PC-9 (cell line): ENCODE measurements at regions not wholly inside any gene's neighbourhood (a gene's known extent, or its start where the extent isn't known, plus 50 kb on each side); places are given as distances from the start of the nearest gene placed in this dataset.

ENCODE experiments used
- EZH2 ChIP-seq: fragments of 200-600 bp; sonication (generic); IDR thresholded peaks from 2 replicates; pipeline ENCODE4 v1.8.0; 2017; ENCODE audit warnings: antibody characterized with exemption, low read depth
- TF ChIP-seq, protein P1 (sequence below): fragments of 200-600 bp; sonication (generic); conservative IDR thresholded peaks from 2 replicates; pipeline ENCODE4 v1.6.1; 2017; ENCODE audit warnings: mixed run types, antibody characterized with exemption, mild to moderate bottlenecking, moderate library complexity

DNA sequence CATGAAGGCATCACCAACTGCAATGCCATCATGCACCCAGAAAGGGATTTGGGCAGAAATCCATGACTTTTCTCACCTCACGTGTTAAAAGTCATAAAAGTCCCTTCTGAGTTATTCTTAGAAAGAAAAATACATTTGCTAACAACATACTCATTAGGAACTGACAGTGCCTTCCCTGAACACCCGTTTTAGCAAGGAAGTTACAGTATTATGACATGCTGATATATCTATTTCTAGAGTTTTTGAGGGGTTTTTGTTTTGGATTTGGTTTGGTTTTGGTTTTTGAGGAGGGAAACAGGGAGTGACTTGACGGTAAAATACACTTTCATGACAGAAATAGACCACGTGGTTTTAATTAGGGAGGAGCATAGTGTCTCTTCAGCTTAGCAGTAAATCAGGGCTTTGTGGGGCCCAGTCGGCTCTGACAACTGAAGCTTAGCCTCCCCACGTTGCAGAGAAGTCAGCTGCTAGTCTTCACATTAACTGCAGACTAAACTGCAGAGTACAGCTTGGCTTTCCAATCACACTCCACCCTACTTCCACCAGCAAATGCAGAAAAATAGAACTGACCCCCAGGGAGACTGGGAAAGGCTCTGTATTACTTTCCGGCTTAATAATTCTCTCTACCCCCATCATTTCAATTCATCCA is 141.4 kb downstream of the FAM124B start:
- TF ChIP-seq, protein P1, sequence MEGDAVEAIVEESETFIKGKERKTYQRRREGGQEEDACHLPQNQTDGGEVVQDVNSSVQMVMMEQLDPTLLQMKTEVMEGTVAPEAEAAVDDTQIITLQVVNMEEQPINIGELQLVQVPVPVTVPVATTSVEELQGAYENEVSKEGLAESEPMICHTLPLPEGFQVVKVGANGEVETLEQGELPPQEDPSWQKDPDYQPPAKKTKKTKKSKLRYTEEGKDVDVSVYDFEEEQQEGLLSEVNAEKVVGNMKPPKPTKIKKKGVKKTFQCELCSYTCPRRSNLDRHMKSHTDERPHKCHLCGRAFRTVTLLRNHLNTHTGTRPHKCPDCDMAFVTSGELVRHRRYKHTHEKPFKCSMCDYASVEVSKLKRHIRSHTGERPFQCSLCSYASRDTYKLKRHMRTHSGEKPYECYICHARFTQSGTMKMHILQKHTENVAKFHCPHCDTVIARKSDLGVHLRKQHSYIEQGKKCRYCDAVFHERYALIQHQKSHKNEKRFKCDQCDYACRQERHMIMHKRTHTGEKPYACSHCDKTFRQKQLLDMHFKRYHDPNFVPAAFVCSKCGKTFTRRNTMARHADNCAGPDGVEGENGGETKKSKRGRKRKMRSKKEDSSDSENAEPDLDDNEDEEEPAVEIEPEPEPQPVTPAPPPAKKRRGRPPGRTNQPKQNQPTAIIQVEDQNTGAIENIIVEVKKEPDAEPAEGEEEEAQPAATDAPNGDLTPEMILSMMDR = no peak
- no peak for TF ChIP-seq EZH2
